ENCODE measurements at regions not wholly inside any gene's neighbourhood (a gene's known extent, or its start where the extent isn't known, plus 50 kb on each side); places are given as distances from the start of the nearest gene placed in this dataset.

DNA sequence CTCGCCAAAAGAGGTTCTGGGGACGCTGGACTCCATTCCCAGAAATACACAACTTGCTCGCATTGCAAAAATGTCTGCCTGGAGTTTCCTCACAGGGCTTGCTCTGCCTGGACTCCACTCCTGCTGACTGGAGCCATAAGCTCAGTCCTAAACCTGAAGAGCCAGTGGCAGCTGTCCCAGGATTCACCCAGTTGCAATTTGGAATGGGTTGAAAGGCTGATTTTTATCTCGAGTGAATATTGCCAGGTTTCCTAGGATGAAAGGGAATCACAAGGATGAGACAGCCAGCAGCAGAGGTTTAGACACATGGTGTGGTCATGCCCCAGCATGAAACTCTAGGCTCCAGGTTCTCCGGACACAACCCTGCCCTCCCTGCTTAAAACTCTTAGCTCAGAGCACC lies 223.3 kb downstream of the BMP7 start:
- in situ Hi-C loops (cut with MboI; ENCODE audit: low pct_ligation_motif_present in 1 of 4, low pct_unique_long_range_greater_than_20kb in 1 of 4, low sequenced_read_pairs in 3 of 4) (no loop called here), intact Hi-C loops (cut with DNase I; ENCODE audit: low total_unique reads) (no loop called here)
- H3K27ac ChIP-seq, result peak overlapping the region in 1 of 4 donors; percentile 24
- 20 to 80% methylated on average over 1 to 5 of the region's 5 CpGs for WGBS, 2 donors (ENCODE audit: low coverage in 1 of 2)
- H3K27me3 ChIP-seq, result no peaks in the 10 kb centered on the region
- H3K4me1 ChIP-seq, result peaks cover 0 to 11% (median 0%) of the 10 kb centered on the region in 4 donors
- TF ChIP-seq POLR2A (IDR thresholded peaks at IDR 0.05), result no peak
- TF ChIP-seq, protein P1, sequence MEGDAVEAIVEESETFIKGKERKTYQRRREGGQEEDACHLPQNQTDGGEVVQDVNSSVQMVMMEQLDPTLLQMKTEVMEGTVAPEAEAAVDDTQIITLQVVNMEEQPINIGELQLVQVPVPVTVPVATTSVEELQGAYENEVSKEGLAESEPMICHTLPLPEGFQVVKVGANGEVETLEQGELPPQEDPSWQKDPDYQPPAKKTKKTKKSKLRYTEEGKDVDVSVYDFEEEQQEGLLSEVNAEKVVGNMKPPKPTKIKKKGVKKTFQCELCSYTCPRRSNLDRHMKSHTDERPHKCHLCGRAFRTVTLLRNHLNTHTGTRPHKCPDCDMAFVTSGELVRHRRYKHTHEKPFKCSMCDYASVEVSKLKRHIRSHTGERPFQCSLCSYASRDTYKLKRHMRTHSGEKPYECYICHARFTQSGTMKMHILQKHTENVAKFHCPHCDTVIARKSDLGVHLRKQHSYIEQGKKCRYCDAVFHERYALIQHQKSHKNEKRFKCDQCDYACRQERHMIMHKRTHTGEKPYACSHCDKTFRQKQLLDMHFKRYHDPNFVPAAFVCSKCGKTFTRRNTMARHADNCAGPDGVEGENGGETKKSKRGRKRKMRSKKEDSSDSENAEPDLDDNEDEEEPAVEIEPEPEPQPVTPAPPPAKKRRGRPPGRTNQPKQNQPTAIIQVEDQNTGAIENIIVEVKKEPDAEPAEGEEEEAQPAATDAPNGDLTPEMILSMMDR (IDR thresholded peaks at IDR 0.05), result no peak
- H3K4me3 ChIP-seq, result no peak overlapping the region
- no peaks in the 10 kb centered on the region for H3K36me3 ChIP-seq
- H3K9me3 ChIP-seq, result no peaks in the 10 kb centered on the region
- no peak for DNase-seq

DNA sequence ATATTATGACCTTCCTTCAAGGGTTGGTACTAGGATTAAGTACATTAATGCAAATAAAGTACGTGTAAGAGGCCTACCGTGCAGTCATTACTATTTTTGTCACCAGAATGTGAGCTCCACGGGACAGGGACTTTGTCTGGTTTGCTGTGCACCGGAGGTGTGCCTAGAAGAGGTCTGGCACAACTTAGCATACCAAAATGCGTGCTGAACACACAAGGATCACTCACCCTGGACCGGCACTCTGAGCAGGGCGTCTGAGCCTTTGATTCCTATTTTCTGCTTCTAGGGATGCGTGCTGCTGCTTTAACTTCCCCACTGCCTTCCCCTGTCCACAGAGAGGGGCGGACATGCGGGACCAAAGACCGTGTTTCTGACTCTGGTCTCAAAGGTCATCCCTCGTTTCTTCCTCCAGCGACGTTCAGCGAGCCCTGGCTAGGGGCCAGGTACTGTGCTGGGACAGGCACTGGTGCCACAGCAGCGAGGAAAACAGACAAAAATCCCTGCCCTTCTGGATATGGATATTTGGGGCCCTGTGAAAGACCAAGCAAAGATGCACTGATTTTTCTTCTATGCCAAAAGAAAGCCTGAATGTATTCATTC lies 222.7 kb downstream of the BMP7 start:
- peaks cover 0 to 11% (median 0%) of the 10 kb centered on the region in 4 donors for H3K4me1 ChIP-seq
- 56% methylated on average over 16 of the region's 16 CpGs; no CpG with 5 or more reads in 1 of the 2 donors for WGBS, 2 donors (ENCODE audit: low coverage in 1 of 2)
- H3K27me3 ChIP-seq, result no peaks in the 10 kb centered on the region
- no peaks in the 10 kb centered on the region for H3K9me3 ChIP-seq
- H3K4me3 ChIP-seq, result no peak overlapping the region
- intact Hi-C loops (cut with DNase I; ENCODE audit: low total_unique reads), result no loop called here
- no peak for DNase-seq
- in situ Hi-C loops (cut with MboI; ENCODE audit: low pct_ligation_motif_present in 1 of 4, low pct_unique_long_range_greater_than_20kb in 1 of 4, low sequenced_read_pairs in 3 of 4), result no loop called here
- H3K27ac ChIP-seq, result peak overlapping the region in 1 of 4 donors; percentile 24
- no peaks in the 10 kb centered on the region for H3K36me3 ChIP-seq
- no peak for TF ChIP-seq POLR2A (IDR thresholded peaks at IDR 0.05)
- TF ChIP-seq, protein P1 (IDR thresholded peaks at IDR 0.05), result no peak
- no peak for TF ChIP-seq EP300 (IDR thresholded peaks at IDR 0.05; ENCODE audit: low read depth)

DNA sequence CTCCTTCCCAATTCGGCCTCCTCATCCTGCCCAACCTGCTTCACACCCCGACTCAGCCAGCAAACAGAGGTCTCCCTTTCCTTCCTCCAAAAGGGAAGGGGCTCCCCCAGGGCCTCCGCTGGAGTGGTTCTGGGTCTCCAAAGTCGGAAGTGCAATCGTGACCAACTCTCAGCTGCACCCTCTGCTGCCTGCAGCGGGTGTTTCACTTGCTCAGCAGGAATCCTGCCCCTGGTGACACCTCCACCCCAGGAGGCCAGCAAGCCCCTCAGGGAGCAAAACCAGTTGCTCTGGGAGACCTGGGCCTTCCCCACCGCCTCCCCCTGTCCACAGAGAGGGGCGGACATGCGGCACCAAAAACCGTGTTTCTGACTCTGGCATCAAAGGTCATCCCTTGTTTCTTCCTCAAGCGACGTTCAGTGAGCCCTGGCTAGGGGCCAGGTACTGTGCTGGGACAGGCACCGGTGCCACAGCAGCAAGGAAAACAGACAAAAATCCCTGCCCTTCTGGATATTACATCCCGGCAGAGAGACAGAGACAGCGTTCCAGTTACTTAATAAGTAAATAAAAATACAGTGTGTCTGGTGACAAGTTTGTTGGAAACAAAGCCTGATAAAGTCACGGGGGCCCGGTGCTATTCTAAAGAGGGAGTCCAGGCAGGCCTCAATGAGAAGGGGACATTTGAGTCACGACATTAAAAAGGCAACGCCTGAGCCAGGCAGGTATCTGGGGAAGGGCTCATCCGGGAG lies 219.0 kb downstream of the BMP7 start:
- TF ChIP-seq EP300 (IDR thresholded peaks at IDR 0.05; ENCODE audit: low read depth) (no peak), POLR2AphosphoS5 (IDR thresholded peaks at IDR 0.05) (no peak), POLR2A (IDR thresholded peaks at IDR 0.05) (no peak)
- TF ChIP-seq, protein P1 (IDR thresholded peaks at IDR 0.05), result no peak
- no peaks in the 10 kb centered on the region for H3K27me3 ChIP-seq
- no peaks in the 10 kb centered on the region for H3K4me1 ChIP-seq
- H3K36me3 ChIP-seq, result no peaks in the 10 kb centered on the region
- intact Hi-C loops (cut with DNase I; ENCODE audit: low total_unique reads) (no loop called here), in situ Hi-C loops (cut with MboI; ENCODE audit: low pct_ligation_motif_present in 1 of 4, low pct_unique_long_range_greater_than_20kb in 1 of 4, low sequenced_read_pairs in 3 of 4) (no loop called here)
- no peaks in the 10 kb centered on the region for H3K9me3 ChIP-seq
- WGBS, 2 donors (ENCODE audit: low coverage in 1 of 2), result 21 to 31% methylated on average over 6 to 19 of the region's 20 CpGs
- DNase-seq, result peak; percentile 14
- H3K27ac ChIP-seq, result no peak overlapping the region
- H3K4me3 ChIP-seq, result no peak overlapping the region

DNA sequence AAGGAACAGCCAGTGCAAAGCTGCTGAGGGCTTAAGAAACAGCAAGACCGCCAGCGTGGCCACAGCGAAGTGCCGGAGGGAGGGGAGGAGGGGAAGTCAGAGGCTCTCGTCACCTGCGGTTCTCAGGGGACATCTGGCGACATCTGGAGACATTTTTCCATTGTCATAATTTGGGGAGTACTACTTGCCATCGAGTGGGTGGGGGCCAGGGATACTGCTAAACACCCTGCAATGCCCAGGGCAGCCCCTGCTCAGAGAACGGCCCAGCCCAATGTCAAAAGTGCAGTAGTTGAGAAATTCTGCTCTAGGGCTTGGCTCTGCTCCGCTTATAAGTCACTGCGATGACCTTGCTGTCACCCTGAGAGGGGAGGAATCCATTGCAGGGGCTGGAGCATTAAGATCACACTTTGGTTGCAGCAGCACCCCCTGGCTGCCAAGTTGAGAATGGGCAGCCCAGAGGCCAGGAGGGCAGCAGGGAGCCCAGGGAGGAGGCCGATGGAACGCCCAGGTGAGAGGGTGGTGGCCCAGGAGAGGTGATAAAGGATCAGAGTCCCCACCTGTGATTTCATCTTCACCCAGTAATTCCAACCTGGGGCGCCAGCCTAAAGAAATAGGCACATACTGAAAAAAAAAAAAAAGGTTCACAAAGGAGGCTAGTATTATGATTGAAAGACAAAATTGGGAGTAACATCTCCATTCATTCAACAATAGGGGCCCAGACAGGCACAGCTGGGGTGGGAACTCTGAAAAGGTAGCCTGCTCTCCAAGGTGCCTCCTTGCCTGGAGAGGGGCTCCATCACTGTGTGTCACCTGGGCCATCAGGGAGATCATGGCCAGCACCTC lies 218.2 kb downstream of the BMP7 start:
- intact Hi-C loops (cut with DNase I; ENCODE audit: low total_unique reads) (no loop called here), in situ Hi-C loops (cut with MboI; ENCODE audit: low pct_ligation_motif_present in 1 of 4, low pct_unique_long_range_greater_than_20kb in 1 of 4, low sequenced_read_pairs in 3 of 4) (no loop called here)
- Histone ChIP-seq H3K4me1 (no peaks in the 10 kb centered on the region), H3K36me3 (no peaks in the 10 kb centered on the region), H3K27me3 (no peaks in the 10 kb centered on the region), H3K4me3 (no peak overlapping the region), H3K9me3 (peaks cover 0 to 1% of the 10 kb centered on the region in 2 donors), H3K27ac (no peak overlapping the region)
- TF ChIP-seq, protein P1 (IDR thresholded peaks at IDR 0.05), result peak; percentile 29 to 53 (median 41)
- TF ChIP-seq POLR2AphosphoS5 (IDR thresholded peaks at IDR 0.05) (no peak), POLR2A (IDR thresholded peaks at IDR 0.05) (no peak), EP300 (IDR thresholded peaks at IDR 0.05; ENCODE audit: low read depth) (no peak)
- peak; percentile 37 for DNase-seq
- 48 to 63% methylated on average over 5 to 14 of the region's 14 CpGs for WGBS, 2 donors (ENCODE audit: low coverage in 1 of 2)
